Astrocyte of the cerebellum (primary cell): ENCODE measurements at regions not wholly inside any gene's neighbourhood (a gene's known extent, or its start where the extent isn't known, plus 50 kb on each side); places are given as distances from the start of the nearest gene placed in this dataset.

ENCODE experiments used
- DNase-seq: peaks from one replicate; pipeline ENCODE4 v3.0.0-alpha.2; 2011; ENCODE audit warnings: low read depth
- H3K4me3 ChIP-seq: 2 replicates; pipeline ENCODE4 v1.5.1; 2011; ENCODE audit warnings: mild to moderate bottlenecking, low read depth, low read length, moderate library complexity
- in situ Hi-C: cut with HindIII; loops from 2 replicates; pipeline ENCODE4 v1.10.0; 2017; ENCODE audit warnings: low sequenced_read_pairs
- TF ChIP-seq, protein P1 (sequence below): IDR thresholded peaks from 2 replicates; pipeline ENCODE4 v1.5.1; 2012; ENCODE audit warnings: low read length, low read depth, moderate library complexity, mild to moderate bottlenecking; ENCODE audit errors: missing control alignments

DNA sequence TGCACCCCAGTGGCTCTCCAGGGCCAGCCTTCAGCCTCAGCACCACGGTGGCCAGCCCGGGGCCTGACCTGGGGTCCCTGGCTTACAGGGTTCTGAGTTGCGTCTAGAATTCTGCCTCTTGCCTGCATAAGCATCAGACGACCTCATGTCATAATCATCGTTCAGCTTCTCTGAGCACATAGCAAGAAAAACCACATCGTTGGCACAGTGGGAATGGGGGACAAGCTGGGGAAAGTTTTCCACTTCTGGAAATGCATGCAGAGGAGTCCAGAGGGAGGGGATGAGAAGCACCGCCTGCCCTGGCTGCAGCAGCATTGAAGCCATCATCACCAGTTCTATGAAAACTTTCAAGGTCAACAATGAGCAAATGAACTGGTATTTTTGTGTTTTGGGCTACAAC lies 441.0 kb upstream of the FRG1 start:
- TF ChIP-seq, protein P1, sequence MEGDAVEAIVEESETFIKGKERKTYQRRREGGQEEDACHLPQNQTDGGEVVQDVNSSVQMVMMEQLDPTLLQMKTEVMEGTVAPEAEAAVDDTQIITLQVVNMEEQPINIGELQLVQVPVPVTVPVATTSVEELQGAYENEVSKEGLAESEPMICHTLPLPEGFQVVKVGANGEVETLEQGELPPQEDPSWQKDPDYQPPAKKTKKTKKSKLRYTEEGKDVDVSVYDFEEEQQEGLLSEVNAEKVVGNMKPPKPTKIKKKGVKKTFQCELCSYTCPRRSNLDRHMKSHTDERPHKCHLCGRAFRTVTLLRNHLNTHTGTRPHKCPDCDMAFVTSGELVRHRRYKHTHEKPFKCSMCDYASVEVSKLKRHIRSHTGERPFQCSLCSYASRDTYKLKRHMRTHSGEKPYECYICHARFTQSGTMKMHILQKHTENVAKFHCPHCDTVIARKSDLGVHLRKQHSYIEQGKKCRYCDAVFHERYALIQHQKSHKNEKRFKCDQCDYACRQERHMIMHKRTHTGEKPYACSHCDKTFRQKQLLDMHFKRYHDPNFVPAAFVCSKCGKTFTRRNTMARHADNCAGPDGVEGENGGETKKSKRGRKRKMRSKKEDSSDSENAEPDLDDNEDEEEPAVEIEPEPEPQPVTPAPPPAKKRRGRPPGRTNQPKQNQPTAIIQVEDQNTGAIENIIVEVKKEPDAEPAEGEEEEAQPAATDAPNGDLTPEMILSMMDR, result no peak
- in situ Hi-C loops, result no loop called here
- H3K4me3 ChIP-seq, result no peak overlapping the region
- no peak for DNase-seq

DNA sequence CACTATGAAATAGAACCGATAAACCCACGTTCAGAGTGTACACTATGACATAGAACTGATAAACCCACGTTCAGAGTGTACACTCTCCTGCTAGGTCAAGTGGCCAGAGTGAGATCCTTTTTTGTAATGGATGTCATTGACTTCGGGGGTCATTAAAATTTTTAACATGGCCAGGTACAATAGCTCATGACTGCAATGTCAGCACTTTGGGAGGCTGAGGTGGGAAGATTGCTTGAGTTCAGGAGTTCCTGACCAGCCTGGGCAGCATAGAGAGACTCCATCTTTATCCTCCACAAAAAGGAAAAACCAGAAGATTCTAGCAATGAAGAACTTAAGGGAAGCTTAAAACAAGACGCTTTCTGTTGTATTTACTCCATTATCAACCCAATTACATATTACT lies 439.7 kb upstream of the FRG1 start:
- no peak for DNase-seq
- TF ChIP-seq, protein P1, result no peak
- in situ Hi-C loops, result no loop called here
- H3K4me3 ChIP-seq, result no peak overlapping the region

DNA sequence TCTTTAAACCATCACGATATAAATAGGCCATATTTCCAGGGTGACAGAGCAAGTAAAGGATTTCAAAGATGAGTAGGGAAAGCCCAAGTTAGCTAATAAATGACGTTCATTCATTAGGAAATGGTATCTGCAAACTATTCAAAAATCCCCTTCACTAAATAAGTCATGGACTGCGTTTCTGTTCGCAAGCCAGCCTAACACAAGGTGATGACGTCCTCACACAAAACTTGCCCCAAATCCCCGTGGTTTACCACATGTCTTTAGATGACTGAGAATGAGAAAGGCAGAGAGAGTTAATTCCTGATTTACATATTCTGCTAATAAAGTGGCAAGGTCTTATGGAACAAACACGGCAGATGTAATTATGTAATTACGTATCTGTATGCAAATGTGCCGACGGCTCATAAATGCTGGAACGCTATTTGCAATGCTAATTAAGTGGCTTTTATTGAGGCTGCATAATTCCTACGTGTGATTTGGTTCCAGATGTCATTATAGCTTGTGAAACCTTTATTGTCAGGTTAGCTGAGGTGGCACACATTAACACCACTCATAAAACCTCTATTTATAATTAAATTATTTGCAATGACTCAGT lies 437.7 kb upstream of the FRG1 start:
- TF ChIP-seq, protein P1, result no peak
- no peak overlapping the region for H3K4me3 ChIP-seq
- in situ Hi-C loops, result no loop called here
- DNase-seq, result no peak

DNA sequence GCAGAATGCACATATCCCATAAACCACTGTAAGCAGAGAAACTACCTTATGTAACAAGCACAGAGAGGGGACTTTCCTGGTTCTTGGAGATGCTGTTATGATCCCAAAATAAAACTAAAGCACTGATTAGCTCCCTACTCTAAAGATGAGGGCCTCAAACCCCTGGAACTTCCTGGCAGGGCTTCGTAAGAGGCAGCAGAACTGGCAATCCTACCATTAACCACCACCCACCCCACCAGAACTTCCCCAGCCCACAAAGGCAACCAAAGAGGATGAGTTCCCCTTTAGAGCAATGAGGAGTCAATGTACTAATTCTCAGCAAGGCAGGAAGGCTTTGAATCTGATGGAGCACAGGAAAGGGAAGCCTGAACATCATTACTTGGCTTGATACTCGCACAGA lies 436.5 kb upstream of the FRG1 start:
- in situ Hi-C loops, result no loop called here
- H3K4me3 ChIP-seq, result no peak overlapping the region
- TF ChIP-seq, protein P1, result no peak
- DNase-seq, result no peak

DNA sequence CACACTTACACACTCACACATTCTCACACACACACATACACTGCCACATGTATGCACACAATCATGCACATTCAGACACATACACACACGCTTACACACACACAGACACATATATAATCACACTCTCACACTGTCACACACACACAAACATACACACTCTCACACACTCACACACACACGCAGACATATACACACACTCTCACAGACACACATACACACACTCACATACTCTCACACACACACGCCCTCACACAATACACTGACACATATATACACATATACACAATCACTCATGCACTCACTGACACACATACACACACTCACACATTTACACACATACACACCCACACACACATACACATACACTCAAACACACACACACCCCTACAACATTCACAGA lies 435.3 kb upstream of the FRG1 start:
- in situ Hi-C loops, result no loop called here
- DNase-seq, result no peak
- TF ChIP-seq, protein P1, result no peak
- no peak overlapping the region for H3K4me3 ChIP-seq

DNA sequence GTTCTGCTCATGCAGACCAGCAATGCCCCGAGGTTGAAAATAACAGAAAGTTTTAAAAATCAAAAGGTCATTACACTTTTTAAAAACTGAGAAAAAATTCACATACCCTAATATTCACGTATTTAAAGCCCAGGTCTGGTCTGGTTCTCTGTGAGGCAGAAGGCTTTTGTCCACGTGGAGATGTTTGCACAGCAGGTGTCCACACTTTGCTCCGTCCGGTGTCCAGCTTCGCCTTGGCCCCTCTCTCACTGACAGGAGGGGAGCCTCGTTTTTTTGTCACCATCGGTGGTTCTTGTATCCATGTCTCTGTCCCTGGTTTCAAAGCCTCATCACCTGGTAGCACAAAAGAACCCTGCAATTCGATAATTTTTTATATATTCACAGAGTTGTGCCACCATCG lies 434.6 kb upstream of the FRG1 start:
- H3K4me3 ChIP-seq, result no peak overlapping the region
- DNase-seq, result no peak
- TF ChIP-seq, protein P1, result no peak
- in situ Hi-C loops, result no loop called here
